Vagina (tissue), 2 donors: ENCODE measurements at regions not wholly inside any gene's neighbourhood (a gene's known extent, or its start where the extent isn't known, plus 50 kb on each side); places are given as distances from the start of the nearest gene placed in this dataset.
"Not testable (repeated sequence)": the region's sequence is repeated elsewhere in the genome, so short reads cannot be mapped to it uniquely, and the experiment has no call there.

Experiments
- POLR2AphosphoS5 ChIP-seq, 2 donors: sonication (generic); formaldehyde crosslinking; IDR thresholded peaks; one replicate each; pipeline ENCODE4 v1.9.0; 2017; ENCODE audit warnings: antibody characterized with exemption in 2 of 2, mild to moderate bottlenecking in 2 of 2, low read depth in 1 of 2; ENCODE audit not compliant: insufficient read depth in 1 of 2
- TF ChIP-seq, protein P1 (sequence below), 3 experiments: fragments of 450-650 bp in 2 of 3; fragments of 200-600 bp in 1 of 3; sonication (generic) in 1 of 3; IDR thresholded peaks; one replicate each; pipeline ENCODE4 v1.5.1; 2017 to 2019; ENCODE audit warnings: antibody characterized with exemption in 3 of 3, mild to moderate bottlenecking in 2 of 3, moderate library complexity in 2 of 3

DNA sequence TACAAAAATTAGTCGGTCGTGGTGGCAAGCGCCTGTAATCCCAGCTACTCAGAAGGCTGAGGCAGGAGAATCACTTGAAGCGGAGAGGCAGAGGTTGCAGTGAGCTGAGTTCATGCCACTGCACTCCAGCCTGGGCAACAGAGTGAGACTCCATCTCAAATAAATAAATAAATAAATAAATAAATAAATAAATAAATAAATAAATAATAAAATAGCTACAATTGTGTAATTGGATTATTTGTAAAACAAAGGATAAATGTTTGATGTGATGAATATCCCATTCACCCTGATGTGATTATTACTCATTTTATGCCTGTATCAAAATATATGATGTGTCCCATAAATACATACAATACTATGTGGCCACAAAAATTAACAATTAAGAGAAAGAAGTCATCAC is 1127.0 kb upstream of the POT1 start:
- TF ChIP-seq, protein P1, sequence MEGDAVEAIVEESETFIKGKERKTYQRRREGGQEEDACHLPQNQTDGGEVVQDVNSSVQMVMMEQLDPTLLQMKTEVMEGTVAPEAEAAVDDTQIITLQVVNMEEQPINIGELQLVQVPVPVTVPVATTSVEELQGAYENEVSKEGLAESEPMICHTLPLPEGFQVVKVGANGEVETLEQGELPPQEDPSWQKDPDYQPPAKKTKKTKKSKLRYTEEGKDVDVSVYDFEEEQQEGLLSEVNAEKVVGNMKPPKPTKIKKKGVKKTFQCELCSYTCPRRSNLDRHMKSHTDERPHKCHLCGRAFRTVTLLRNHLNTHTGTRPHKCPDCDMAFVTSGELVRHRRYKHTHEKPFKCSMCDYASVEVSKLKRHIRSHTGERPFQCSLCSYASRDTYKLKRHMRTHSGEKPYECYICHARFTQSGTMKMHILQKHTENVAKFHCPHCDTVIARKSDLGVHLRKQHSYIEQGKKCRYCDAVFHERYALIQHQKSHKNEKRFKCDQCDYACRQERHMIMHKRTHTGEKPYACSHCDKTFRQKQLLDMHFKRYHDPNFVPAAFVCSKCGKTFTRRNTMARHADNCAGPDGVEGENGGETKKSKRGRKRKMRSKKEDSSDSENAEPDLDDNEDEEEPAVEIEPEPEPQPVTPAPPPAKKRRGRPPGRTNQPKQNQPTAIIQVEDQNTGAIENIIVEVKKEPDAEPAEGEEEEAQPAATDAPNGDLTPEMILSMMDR (IDR thresholded peaks at IDR 0.05), result not testable (repeated sequence)
- not testable (repeated sequence) for TF ChIP-seq POLR2AphosphoS5 (IDR thresholded peaks at IDR 0.05; ENCODE audit: insufficient read depth in 1 of 2, low read depth in 1 of 2)
